T-cell (primary cell): ENCODE measurements at regions not wholly inside any gene's neighbourhood (a gene's known extent, or its start where the extent isn't known, plus 50 kb on each side); places are given as distances from the start of the nearest gene placed in this dataset.
"Not testable (repeated sequence)": the region's sequence is repeated elsewhere in the genome, so short reads cannot be mapped to it uniquely, and the experiment has no call there.

ENCODE experiments used
- ATAC-seq, 4 experiments: fragments of 200-7000 bp in 3 of 4; fragments of 150-1000 bp in 1 of 4; cut with Tn5 transposase; replicated peaks in 1 of 4; 1 replicate in 3 of 4; 2 replicates in 1 of 4; pipeline ENCODE4 v1.10.0; 2021; ENCODE audit warnings: moderate library complexity in 3 of 4, mild to moderate bottlenecking in 2 of 4, moderate number of reproducible peaks in 1 of 4
- CTCF ChIA-PET, 2 donors: fragments of 300-600 bp; sonication (Branson Sonifier 250); formaldehyde crosslinking; loops; one replicate each; lab custom pipeline; 2022; ENCODE audit warnings: antibody characterized with exemption in 2 of 2; lab: Charles Lee
- POLR2A ChIA-PET, 2 donors: fragments of 300-600 bp; sonication (Branson Sonifier 250); formaldehyde crosslinking; loops; one replicate each; lab custom pipeline; 2022; ENCODE audit warnings: antibody characterized with exemption in 2 of 2; lab: Charles Lee
- DNase-seq, 35 experiments: peaks; one replicate each; pipeline versions ENCODE4 v3.0.0 to v3.0.0-alpha.2; 2013 to 2023
- H3K27ac ChIP-seq: one replicate; pipeline ENCODE4 v1.5.1; 2013; ENCODE audit warnings: low read length
- H3K27me3 ChIP-seq, 2 experiments: replicated peaks in 1 of 2; 1 replicate in 1 of 2; 2 replicates in 1 of 2; pipeline versions ENCODE4 v1.6.1 to v1.7.0; 2013; ENCODE audit warnings: low read length in 1 of 2, mixed read lengths in 1 of 2; ENCODE audit not compliant: control insufficient read depth in 2 of 2, insufficient read depth in 2 of 2; ENCODE audit errors: extremely low read depth in 1 of 2
- H3K36me3 ChIP-seq, 2 donors: 1 replicate in 1 of 2; 2 replicates in 1 of 2; pipeline versions ENCODE4 v1.6.1 to v1.7.0; 2013; ENCODE audit warnings: low read length in 1 of 2; ENCODE audit not compliant: control insufficient read depth in 2 of 2, insufficient read depth in 1 of 2; ENCODE audit errors: extremely low read depth in 1 of 2
- H3K4me1 ChIP-seq, 2 experiments: 1 replicate in 1 of 2; 2 replicates in 1 of 2; pipeline versions ENCODE4 v1.6.1 to v1.7.0; 2013; ENCODE audit warnings: low read length in 2 of 2, mixed read lengths in 1 of 2; ENCODE audit not compliant: insufficient read depth in 2 of 2, control insufficient read depth in 1 of 2; ENCODE audit errors: extremely low read depth in 1 of 2
- H3K4me3 ChIP-seq, 2 donors: 1 replicate in 1 of 2; 2 replicates in 1 of 2; pipeline versions ENCODE4 v1.5.1 to v1.7.0; 2013; ENCODE audit warnings: mild to moderate bottlenecking in 2 of 2, low read length in 1 of 2, moderate library complexity in 1 of 2; ENCODE audit not compliant: control insufficient read depth in 1 of 2; ENCODE audit errors: extremely low read depth in 1 of 2
- H3K9me3 ChIP-seq: 2 replicates; pipeline ENCODE4 v1.7.0; 2013
- H3K27ac Mint-ChIP-seq, 2 donors: one replicate each; pipeline ENCODE4 v1.8.0; 2020 to 2021; ENCODE audit warnings: mild to moderate bottlenecking in 2 of 2, mixed read lengths in 2 of 2
- H3K27me3 Mint-ChIP-seq, 2 donors: one replicate each; pipeline ENCODE4 v1.8.0; 2021 to 2022; ENCODE audit warnings: mixed read lengths in 2 of 2
- H3K36me3 Mint-ChIP-seq: one replicate; pipeline ENCODE4 v1.8.0; 2021; ENCODE audit warnings: mixed read lengths
- H3K4me1 Mint-ChIP-seq, 3 donors: one replicate each; pipeline ENCODE4 v1.8.0; 2020 to 2022; ENCODE audit warnings: mixed read lengths in 3 of 3, mild to moderate bottlenecking in 1 of 3
- H3K4me3 Mint-ChIP-seq, 3 donors: one replicate each; pipeline ENCODE4 v1.8.0; 2020 to 2022; ENCODE audit warnings: mild to moderate bottlenecking in 3 of 3, mixed read lengths in 3 of 3, moderate library complexity in 3 of 3
- H3K9me3 Mint-ChIP-seq, 3 donors: one replicate each; pipeline ENCODE4 v1.8.0; 2020 to 2022; ENCODE audit warnings: mixed read lengths in 3 of 3
- WGBS: methylation state at CpG from one replicate; pipeline ENCODE4 v1.1.5; 2013; ENCODE audit warnings: missing lambda C conversion rate; ENCODE audit not compliant: insufficient coverage; 5-methylcytosine and 5-hydroxymethylcytosine counted together

- H3K27me3 ChIP-seq, H3K27me3 Mint-ChIP-seq, H3K4me3 ChIP-seq, H3K4me1 Mint-ChIP-seq, DNase-seq, CTCF ChIA-PET, H3K4me1 ChIP-seq, H3K9me3 Mint-ChIP-seq, H3K27ac ChIP-seq, H3K27ac Mint-ChIP-seq, POLR2A ChIA-PET, H3K36me3 ChIP-seq, H3K4me3 Mint-ChIP-seq, H3K9me3 ChIP-seq, ATAC-seq, H3K36me3 Mint-ChIP-seq: not testable (repeated sequence)
- no CpG with 5 or more reads among the region's 58 CpGs for WGBS
These were observed 124.7 kb upstream of the PRKX start for GRCh38 chrX:3837958-3838643.

GRCh38 chrX:3837211-3837610 lies 123.8 kb upstream of the PRKX start:
- H3K27ac ChIP-seq, H3K27me3 ChIP-seq, DNase-seq, ATAC-seq, H3K4me1 ChIP-seq, H3K36me3 Mint-ChIP-seq, H3K9me3 Mint-ChIP-seq, H3K4me1 Mint-ChIP-seq, H3K36me3 ChIP-seq, CTCF ChIA-PET, H3K4me3 Mint-ChIP-seq, H3K9me3 ChIP-seq, H3K27me3 Mint-ChIP-seq, H3K27ac Mint-ChIP-seq, H3K4me3 ChIP-seq, POLR2A ChIA-PET: not testable (repeated sequence)
- no CpG with 5 or more reads among the region's 13 CpGs for WGBS

GRCh38 chrX:3833761-3834542 lies 120.5 kb upstream of the PRKX start:
- H3K36me3 ChIP-seq, H3K27ac ChIP-seq, H3K4me1 ChIP-seq, H3K27me3 ChIP-seq, H3K4me3 ChIP-seq, H3K4me1 Mint-ChIP-seq, H3K9me3 Mint-ChIP-seq, H3K9me3 ChIP-seq, DNase-seq, CTCF ChIA-PET, H3K27ac Mint-ChIP-seq, ATAC-seq, H3K4me3 Mint-ChIP-seq, POLR2A ChIA-PET, H3K36me3 Mint-ChIP-seq, H3K27me3 Mint-ChIP-seq: not testable (repeated sequence)
- WGBS, result no CpG with 5 or more reads among the region's 11 CpGs

- H3K27me3 Mint-ChIP-seq, H3K27ac Mint-ChIP-seq, DNase-seq, H3K27me3 ChIP-seq, H3K27ac ChIP-seq, H3K4me3 ChIP-seq, POLR2A ChIA-PET, H3K4me1 ChIP-seq, H3K36me3 Mint-ChIP-seq, H3K9me3 ChIP-seq, H3K9me3 Mint-ChIP-seq, ATAC-seq, H3K36me3 ChIP-seq, CTCF ChIA-PET, H3K4me3 Mint-ChIP-seq, H3K4me1 Mint-ChIP-seq: not testable (repeated sequence)
- no CpG with 5 or more reads among the region's 9 CpGs for WGBS
These were observed 116.6 kb upstream of the PRKX start for GRCh38 chrX:3830020-3830419.

GRCh38 chrX:3829041-3829531 lies 115.6 kb upstream of the PRKX start:
- H3K4me3 Mint-ChIP-seq, H3K36me3 Mint-ChIP-seq, H3K27me3 ChIP-seq, H3K9me3 ChIP-seq, CTCF ChIA-PET, H3K4me3 ChIP-seq, H3K9me3 Mint-ChIP-seq, H3K36me3 ChIP-seq, ATAC-seq, H3K27ac ChIP-seq, H3K4me1 ChIP-seq, H3K27ac Mint-ChIP-seq, H3K4me1 Mint-ChIP-seq, DNase-seq, H3K27me3 Mint-ChIP-seq, POLR2A ChIA-PET: not testable (repeated sequence)
- WGBS, result no CpG with 5 or more reads among the region's 12 CpGs

GRCh38 chrX:3828378-3829040 lies 115.1 kb upstream of the PRKX start:
- CTCF ChIA-PET, H3K36me3 ChIP-seq, H3K27me3 ChIP-seq, H3K36me3 Mint-ChIP-seq, H3K27me3 Mint-ChIP-seq, H3K4me1 Mint-ChIP-seq, ATAC-seq, H3K9me3 ChIP-seq, H3K4me3 Mint-ChIP-seq, H3K4me1 ChIP-seq, H3K27ac Mint-ChIP-seq, H3K9me3 Mint-ChIP-seq, POLR2A ChIA-PET, H3K27ac ChIP-seq, H3K4me3 ChIP-seq, DNase-seq: not testable (repeated sequence)
- no CpG with 5 or more reads among the region's 20 CpGs for WGBS
